H1 (cell line): ENCODE measurements at regions not wholly inside any gene's neighbourhood (a gene's known extent, or its start where the extent isn't known, plus 50 kb on each side); places are given as distances from the start of the nearest gene placed in this dataset.
A peak's percentile ranks its signal among the peaks of the same experiment; 100 is the strongest.

Source experiments
- CTCF ChIA-PET: fragments of 300-600 bp; sonication (Branson Sonifier 250); formaldehyde crosslinking; loops from one replicate; lab custom pipeline; 2021; ENCODE audit not compliant: partially characterized antibody; lab: Charles Lee
- POLR2A ChIA-PET: fragments of 300-600 bp; sonication (Branson Sonifier 250); formaldehyde crosslinking; loops from one replicate; lab custom pipeline; 2021; ENCODE audit warnings: inconsistent platforms; ENCODE audit not compliant: partially characterized antibody; lab: Charles Lee
- DNase-seq, 2 experiments: peaks; one replicate each; pipeline versions ENCODE4 v3.0.0 to v3.0.0-alpha.2; 2010 to 2022; ENCODE audit warnings: low spot score in 2 of 2, low read depth in 1 of 2, mixed read lengths in 1 of 2
- FAIRE-seq: peaks from 2 replicates; lab custom pipeline; 2011; peaks lifted over from hg19 to GRCh38; lab: Jason Lieb, UNC
- H2AFZ ChIP-seq: 2 replicates; pipeline ENCODE4 v1.8.1; 2012; ENCODE audit warnings: low read length, inconsistent platforms
- H2AK5ac ChIP-seq: 2 replicates; pipeline ENCODE4 v1.6.1; 2013; ENCODE audit warnings: low read depth, low read length
- H2BK120ac ChIP-seq: replicated peaks from 2 replicates; pipeline ENCODE3; 2013; ENCODE audit warnings: low read depth, low read length, inconsistent platforms
- H2BK12ac ChIP-seq: 2 replicates; pipeline ENCODE4 v1.6.1; 2013; ENCODE audit warnings: low read depth, low read length
- H2BK15ac ChIP-seq: 2 replicates; pipeline ENCODE4 v1.6.1; 2013; ENCODE audit warnings: low read length
- H2BK20ac ChIP-seq: 2 replicates; pipeline ENCODE4 v1.6.1; 2013; ENCODE audit warnings: low read length
- H2BK5ac ChIP-seq: 2 replicates; pipeline ENCODE4 v1.6.1; 2013; ENCODE audit warnings: low read depth, low read length
- H3K14ac ChIP-seq: 2 replicates; pipeline ENCODE4 v1.6.1; 2013; ENCODE audit warnings: inconsistent platforms; ENCODE audit not compliant: insufficient read length
- H3K18ac ChIP-seq: 2 replicates; pipeline ENCODE4 v1.6.1; 2013; ENCODE audit warnings: low read length; ENCODE audit errors: extremely low read depth
- H3K23ac ChIP-seq: 2 replicates; pipeline ENCODE4 v1.6.1; 2013; ENCODE audit warnings: inconsistent platforms; ENCODE audit not compliant: insufficient read length
- H3K23me2 ChIP-seq: 2 replicates; pipeline ENCODE4 v1.6.1; 2013; ENCODE audit warnings: low read depth, low read length
- H3K27ac ChIP-seq: 2 replicates; pipeline ENCODE4 v1.6.1; 2011; ENCODE audit warnings: low read depth, low read length, inconsistent platforms
- H3K27me3 ChIP-seq, 4 experiments: replicated peaks in 1 of 4; 1 replicate in 1 of 4; 2 replicates in 3 of 4; pipeline versions ENCODE4 v1.6.1 to v1.8.1; 2011 to 2013; ENCODE audit warnings: low read length in 3 of 4, mild to moderate bottlenecking in 3 of 4, inconsistent platforms in 2 of 4, mixed read lengths in 2 of 4, moderate library complexity in 1 of 4; ENCODE audit not compliant: control insufficient read depth in 3 of 4, insufficient read depth in 3 of 4; ENCODE audit errors: extremely low read depth in 1 of 4
- H3K36me3 ChIP-seq, 4 experiments: 2 replicates each; pipeline versions ENCODE4 v1.6.1 to v1.8.1; 2011 to 2013; ENCODE audit warnings: mild to moderate bottlenecking in 4 of 4, low read length in 3 of 4, moderate library complexity in 2 of 4, control low read depth in 1 of 4, inconsistent platforms in 1 of 4; ENCODE audit not compliant: insufficient read depth in 4 of 4, control insufficient read depth in 2 of 4
- H3K4ac ChIP-seq: replicated peaks from 2 replicates; pipeline ENCODE3; 2013; ENCODE audit warnings: low read length, low read depth, mixed read lengths, inconsistent platforms; ENCODE audit not compliant: insufficient read length
- H3K4me1 ChIP-seq, 4 experiments: replicated peaks in 1 of 4; 1 replicate in 1 of 4; 2 replicates in 3 of 4; pipeline versions ENCODE4 v1.6.1 to v1.8.1; 2011 to 2013; ENCODE audit warnings: low read length in 3 of 4, inconsistent platforms in 2 of 4, mixed read lengths in 1 of 4; ENCODE audit not compliant: insufficient read depth in 4 of 4, control insufficient read depth in 3 of 4
- H3K4me2 ChIP-seq, 2 experiments: 2 replicates each; pipeline versions ENCODE4 v1.6.1 to v1.8.1; 2011 to 2013; ENCODE audit warnings: low read depth in 2 of 2, low read length in 2 of 2, control low read depth in 1 of 2, inconsistent platforms in 1 of 2, mild to moderate bottlenecking in 1 of 2; ENCODE audit not compliant: insufficient read depth in 1 of 2
- H3K4me3 ChIP-seq, 4 experiments: fragments of 200-600, 300-600 bp in 1 of 4; sonication (generic), shearing (Covaris generic), sonication (Bioruptor Twin) in 1 of 4; 2 replicates each; pipeline versions ENCODE4 v1.5.1 to v1.8.1; 2011 to 2016; ENCODE audit warnings: low read length in 4 of 4, low read depth in 3 of 4, control low read depth in 2 of 4, inconsistent platforms in 2 of 4, mild to moderate bottlenecking in 2 of 4, mixed read lengths in 1 of 4, moderate library complexity in 1 of 4; ENCODE audit not compliant: insufficient read depth in 2 of 4; ENCODE audit errors: extremely low read depth in 1 of 4
- H3K56ac ChIP-seq: replicated peaks from 2 replicates; pipeline ENCODE3; 2013; ENCODE audit warnings: low read depth, mild to moderate bottlenecking, mixed read lengths, low read length, inconsistent platforms; ENCODE audit not compliant: insufficient read length
- H3K79me1 ChIP-seq: 2 replicates; pipeline ENCODE4 v1.6.1; 2013; ENCODE audit warnings: low read depth, low read length, control low read depth
- H3K79me2 ChIP-seq, 2 experiments: 2 replicates each; pipeline versions ENCODE4 v1.6.1 to v1.8.1; 2012 to 2013; ENCODE audit warnings: low read length in 2 of 2, mild to moderate bottlenecking in 2 of 2, inconsistent platforms in 1 of 2; ENCODE audit not compliant: insufficient read depth in 2 of 2, control insufficient read depth in 1 of 2
- H3K9ac ChIP-seq, 4 experiments: replicated peaks in 1 of 4; 1 replicate in 1 of 4; 2 replicates in 3 of 4; pipeline versions ENCODE4 v1.6.1 to v1.8.1; 2011 to 2013; ENCODE audit warnings: low read depth in 3 of 4, low read length in 3 of 4, control low read depth in 2 of 4, mild to moderate bottlenecking in 2 of 4, moderate library complexity in 2 of 4, inconsistent platforms in 1 of 4; ENCODE audit errors: extremely low read depth in 1 of 4
- H3K9me3 ChIP-seq, 2 experiments: 2 replicates each; pipeline versions ENCODE4 v1.6.1 to v1.8.1; 2012 to 2013; ENCODE audit warnings: mild to moderate bottlenecking in 2 of 2, moderate library complexity in 2 of 2, control low read depth in 1 of 2, inconsistent platforms in 1 of 2, low read depth in 1 of 2, low read length in 1 of 2, mixed read lengths in 1 of 2; ENCODE audit not compliant: insufficient read depth in 2 of 2
- H4K20me1 ChIP-seq, 2 experiments: replicated peaks in 1 of 2; 2 replicates each; pipeline versions ENCODE3 to v1.8.1; 2011 to 2013; ENCODE audit warnings: inconsistent platforms in 2 of 2, low read length in 2 of 2, mild to moderate bottlenecking in 1 of 2; ENCODE audit not compliant: insufficient read depth in 2 of 2, control insufficient read depth in 1 of 2
- H4K5ac ChIP-seq: 2 replicates; pipeline ENCODE4 v1.6.1; 2013; ENCODE audit warnings: low read length, low read depth, mixed read lengths, inconsistent platforms; ENCODE audit not compliant: insufficient read length
- H4K8ac ChIP-seq: 2 replicates; pipeline ENCODE4 v1.8.0; 2013; ENCODE audit warnings: mild to moderate bottlenecking, moderate library complexity, low read length, inconsistent platforms; ENCODE audit not compliant: insufficient read depth; ENCODE audit errors: extremely low read depth
- H4K91ac ChIP-seq: replicated peaks from 2 replicates; pipeline ENCODE3; 2013; ENCODE audit warnings: low read length, mixed read lengths, inconsistent platforms; ENCODE audit not compliant: insufficient read length
- CBX5 ChIP-seq: fragments of 300-800, 300-1000 bp; sonication (generic); IDR thresholded peaks from 2 replicates; pipeline ENCODE4 v1.7.1; 2016; ENCODE audit warnings: antibody characterized with exemption, low read length, low read depth
- CBX8 ChIP-seq: fragments of 300-800, 300-1000 bp; sonication (generic); IDR thresholded peaks from 2 replicates; pipeline ENCODE4 v1.7.1; 2016; ENCODE audit warnings: low read depth, low read length, borderline replicate concordance
- CHD2 ChIP-seq: IDR thresholded peaks from 2 replicates; pipeline ENCODE4 v1.6.1; 2012; ENCODE audit warnings: low read length, improper control_type of control experiment
- EZH2 ChIP-seq: fragments of 200-600 bp; sonication (generic); IDR thresholded peaks from 2 replicates; pipeline ENCODE4 v1.7.1; 2012; ENCODE audit warnings: low read depth, mild to moderate bottlenecking, moderate library complexity, low read length, inconsistent platforms; ENCODE audit not compliant: severe bottlenecking
- FOSL1 ChIP-seq: IDR thresholded peaks from 2 replicates; pipeline ENCODE4 v1.6.1; 2011; ENCODE audit warnings: mild to moderate bottlenecking, low read depth, low read length, moderate library complexity; ENCODE audit not compliant: insufficient read depth
- JUND ChIP-seq: IDR thresholded peaks from 2 replicates; pipeline ENCODE4 v1.6.1; 2011; ENCODE audit warnings: mild to moderate bottlenecking, improper control_type of control experiment, low read length
- NRF1 ChIP-seq: IDR thresholded peaks from 2 replicates; pipeline ENCODE4 v1.6.1; 2011; ENCODE audit warnings: mild to moderate bottlenecking, low read depth, low read length, improper control_type of control experiment
- POLR2A ChIP-seq, 2 experiments: IDR thresholded peaks; 1 replicate in 1 of 2; 2 replicates in 1 of 2; pipeline ENCODE4 v1.6.1; 2011; ENCODE audit warnings: low read depth in 2 of 2, low read length in 2 of 2, mild to moderate bottlenecking in 2 of 2; ENCODE audit errors: control extremely low read depth in 1 of 2
- RXRA ChIP-seq: IDR thresholded peaks from 2 replicates; pipeline ENCODE4 v1.6.1; 2011; ENCODE audit warnings: low read depth, mild to moderate bottlenecking, low read length, moderate library complexity; ENCODE audit not compliant: insufficient read depth
- SIRT6 ChIP-seq: IDR thresholded peaks from one replicate; pipeline ENCODE4 v1.7.1; 2012; ENCODE audit warnings: low read length, inconsistent platforms
- SP1 ChIP-seq: IDR thresholded peaks from 2 replicates; pipeline ENCODE4 v1.6.1; 2011; ENCODE audit warnings: low read depth, low read length
- WGBS, 2 experiments: shearing (Covaris generic) in 1 of 2; methylation state at CpG; one replicate each; pipeline versions ENCODE4 v1.1.6 to v1.1.7; 2013 to 2015; ENCODE audit warnings: low lambda C conversion rate in 2 of 2, mixed read lengths in 2 of 2, inconsistent platforms in 1 of 2, low coverage in 1 of 2, missing lambda C conversion rate in 1 of 2; ENCODE audit not compliant: insufficient replicate concordance in 2 of 2, insufficient coverage in 1 of 2, insufficient read length in 1 of 2; ENCODE audit errors: extremely low coverage in 1 of 2, missing lambda C conversion rate in 1 of 2; 5-methylcytosine and 5-hydroxymethylcytosine counted together
- TF ChIP-seq, protein P1 (sequence below): IDR thresholded peaks from 2 replicates; pipeline ENCODE4 v1.6.1; 2012; ENCODE audit warnings: inconsistent platforms

DNA sequence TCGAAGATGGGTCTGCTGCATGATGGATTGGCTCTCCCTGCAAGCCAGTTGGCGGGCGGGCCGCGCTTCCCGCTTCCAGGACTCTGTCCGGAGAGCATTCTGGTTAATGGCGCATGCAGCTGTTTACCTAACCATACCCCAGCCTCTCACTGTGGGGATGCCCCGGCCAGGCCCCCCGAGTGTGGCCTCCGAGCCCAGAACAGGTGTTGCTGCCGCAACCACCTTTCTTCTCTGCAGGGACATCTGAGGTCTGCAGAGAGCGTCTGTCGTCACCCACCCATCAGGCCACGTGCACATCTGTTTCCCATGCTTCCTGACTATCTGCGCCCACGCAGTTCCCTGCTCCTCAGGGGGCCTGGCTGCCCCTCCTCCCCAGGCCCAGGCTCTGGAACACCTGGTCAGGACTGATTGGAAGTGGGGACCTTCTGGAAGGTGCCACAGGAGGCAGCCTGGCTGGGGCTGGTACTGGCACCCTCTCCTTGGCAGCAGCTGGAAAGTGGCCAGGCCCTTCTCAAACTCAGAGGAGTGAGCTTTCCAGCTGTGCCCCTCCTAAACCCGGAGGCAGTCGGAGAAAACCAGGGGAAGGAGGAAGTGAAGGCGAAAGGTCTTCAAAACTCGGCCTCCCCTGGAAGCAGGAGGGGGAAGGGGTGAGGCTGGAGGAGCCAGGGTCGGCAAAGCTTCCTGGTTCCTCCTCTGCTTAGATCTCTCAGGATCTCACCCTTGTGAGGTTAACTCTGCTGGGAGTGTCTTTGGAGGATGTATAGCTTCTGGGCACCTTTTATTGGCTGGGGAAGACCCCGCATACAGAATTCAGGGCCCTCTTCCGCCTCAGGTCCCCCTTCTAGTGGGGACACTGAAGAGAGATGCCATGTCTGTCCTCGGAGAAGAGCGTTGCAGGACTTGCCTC is 64.5 kb upstream of the CIBAR2 start:
- WGBS, 2 experiments, result 87% methylated on average over 25 of the region's 26 CpGs; no CpG with 5 or more reads in 1 of the 2 experiments
- no peaks in the 10 kb centered on the region for H3K9me3 ChIP-seq
- no peak overlapping the region for H2AK5ac ChIP-seq
- peaks cover 17 to 22% of the 10 kb centered on the region in 2 experiments for H4K20me1 ChIP-seq
- peaks cover 12% of the 10 kb centered on the region for H3K79me1 ChIP-seq
- H2BK20ac ChIP-seq, result no peak overlapping the region
- no peak overlapping the region for H3K23ac ChIP-seq
- H4K8ac ChIP-seq, result peak overlapping the region; percentile 36; the same call in 1 of the 2 replicates
- no peak overlapping the region for H2BK120ac ChIP-seq
- DNase-seq (no peak), FAIRE-seq (no peak)
- 0 out of 2 replicates have a peak, but pooled peaks cover 2% of the 10 kb centered on the region for H3K23me2 ChIP-seq
- ChIA-PET POLR2A (interaction anchor here (1.3 kb wide), 1 partner anchor 62 kb away, joined by 3 read pairs; no protein-coding TSS in a partner anchor), CTCF (interaction anchor here (0.8 to 6.9 kb wide), 14 partner anchors 8 to 243 kb away, joined by 3 to 39 read pairs (median 4); no protein-coding TSS in a partner anchor)
- H3K14ac ChIP-seq, result no peak overlapping the region
- no peak overlapping the region for H4K5ac ChIP-seq
- H3K4me3 ChIP-seq, result no peak overlapping the region
- H2AFZ ChIP-seq, result no peak overlapping the region
- no peak overlapping the region for H3K9ac ChIP-seq
- peaks cover 0 to 32% (median 12%) of the 10 kb centered on the region in 4 experiments; a peak in 5 of 7 replicates for H3K4me1 ChIP-seq
- no peak overlapping the region for H2BK5ac ChIP-seq
- no peak overlapping the region for H3K18ac ChIP-seq
- H3K27ac ChIP-seq, result no peak overlapping the region
- no peaks in the 10 kb centered on the region for H3K36me3 ChIP-seq
- peaks cover 0 to 45% of the 10 kb centered on the region in 2 experiments; a peak in 1 of 4 replicates for H3K79me2 ChIP-seq
- no peaks in the 10 kb centered on the region for H3K27me3 ChIP-seq
- H2BK12ac ChIP-seq, result no peak overlapping the region
- H3K4me2 ChIP-seq, result no peak overlapping the region
- H4K91ac ChIP-seq, result no peak overlapping the region
- no peak overlapping the region for H2BK15ac ChIP-seq
- no peak overlapping the region for H3K56ac ChIP-seq
- H3K4ac ChIP-seq, result no peak overlapping the region
- TF ChIP-seq FOSL1 (no peak), SIRT6 (no peak), RXRA (no peak), CBX8 (no peak), EZH2 (no peak), POLR2A (IDR thresholded peaks at IDR 0.05; ENCODE audit: control extremely low read depth in 1 of 2, low read depth in 2 of 2, low read length in 2 of 2) (no peak), CBX5 (no peak), SP1 (no peak), NRF1 (no peak), CHD2 (no peak), JUND (no peak)
- TF ChIP-seq, protein P1, sequence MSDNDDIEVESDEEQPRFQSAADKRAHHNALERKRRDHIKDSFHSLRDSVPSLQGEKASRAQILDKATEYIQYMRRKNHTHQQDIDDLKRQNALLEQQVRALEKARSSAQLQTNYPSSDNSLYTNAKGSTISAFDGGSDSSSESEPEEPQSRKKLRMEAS, result no peak
